HG03064 (cell line): ENCODE measurements at regions not wholly inside any gene's neighbourhood (a gene's known extent, or its start where the extent isn't known, plus 50 kb on each side); places are given as distances from the start of the nearest gene placed in this dataset.

Source experiments
- ATAC-seq: cut with Tn5 transposase; IDR thresholded peaks from one replicate; pipeline ENCODE4 v1.9.1; 2021; ENCODE audit warnings: low read depth; ENCODE audit not compliant: unreplicated experiment

- no peak for ATAC-seq
Measured at GRCh38 chr1:55380355-55380970, 165.3 kb upstream of the USP24 start.

GRCh38 chr1:55378582-55378981 lies 163.4 kb upstream of the USP24 start:
- no peak for ATAC-seq

GRCh38 chr1:55376897-55377296 lies 161.7 kb upstream of the USP24 start:
- no peak for ATAC-seq

GRCh38 chr1:55375617-55376258 lies 160.6 kb upstream of the USP24 start:
- no peak for ATAC-seq

- no peak for ATAC-seq
Measured at GRCh38 chr1:55374801-55375616, 159.8 kb upstream of the USP24 start.

GRCh38 chr1:55374216-55374615 lies 159.1 kb upstream of the USP24 start:
- no peak for ATAC-seq

GRCh38 chr1:55369474-55369873 lies 154.3 kb upstream of the USP24 start:
- ATAC-seq, result no peak

GRCh38 chr1:55368698-55369097 lies 153.5 kb upstream of the USP24 start:
- ATAC-seq, result no peak

GRCh38 chr1:55367273-55367672 lies 152.1 kb upstream of the USP24 start:
- ATAC-seq, result no peak

GRCh38 chr1:55364216-55364615 lies 149.1 kb upstream of the USP24 start:
- no peak for ATAC-seq

GRCh38 chr1:55363268-55363667 lies 148.1 kb upstream of the USP24 start:
- no peak for ATAC-seq

GRCh38 chr1:55362558-55362957 lies 147.4 kb upstream of the USP24 start:
- no peak for ATAC-seq

- no peak for ATAC-seq
Measured at GRCh38 chr1:55359611-55360010, 144.4 kb upstream of the USP24 start.

GRCh38 chr1:55358581-55358980 lies 143.4 kb upstream of the USP24 start:
- ATAC-seq, result no peak

GRCh38 chr1:55355549-55355948 lies 140.4 kb upstream of the USP24 start:
- no peak for ATAC-seq

GRCh38 chr1:55353707-55354620 lies 138.8 kb upstream of the USP24 start:
- ATAC-seq, result no peak

- no peak for ATAC-seq
Measured at GRCh38 chr1:55352811-55353180, 137.6 kb upstream of the USP24 start.

- ATAC-seq, result no peak
Measured at GRCh38 chr1:55352080-55352810, 137.1 kb upstream of the USP24 start.

- no peak for ATAC-seq
Measured at GRCh38 chr1:55348356-55348755, 133.2 kb upstream of the USP24 start.

- ATAC-seq, result no peak
Measured at GRCh38 chr1:55347866-55348265, 132.7 kb upstream of the USP24 start.
